H9 (cell line): ENCODE measurements at regions not wholly inside any gene's neighbourhood (a gene's known extent, or its start where the extent isn't known, plus 50 kb on each side); places are given as distances from the start of the nearest gene placed in this dataset.

Experiments used
- DNase-seq: peaks from one replicate; pipeline ENCODE4 v3.0.0-alpha.2; 2017
- H2AFZ ChIP-seq: one replicate; pipeline ENCODE4 v1.6.1; 2013; ENCODE audit warnings: mild to moderate bottlenecking, low read length, control low read depth, moderate library complexity
- H2AK5ac ChIP-seq: 2 replicates; pipeline ENCODE4 v1.6.1; 2013; ENCODE audit warnings: low read length, control low read depth, mixed read lengths; ENCODE audit not compliant: insufficient read length
- H2BK120ac ChIP-seq: one replicate; pipeline ENCODE4 v1.6.1; 2013; ENCODE audit warnings: low read depth, mild to moderate bottlenecking, low read length, control low read depth, inconsistent platforms; ENCODE audit not compliant: poor library complexity, severe bottlenecking
- H2BK12ac ChIP-seq: 2 replicates; pipeline ENCODE4 v1.6.1; 2013; ENCODE audit warnings: low read length, control low read depth, mixed read lengths, low read depth; ENCODE audit not compliant: insufficient read length
- H2BK15ac ChIP-seq: 2 replicates; pipeline ENCODE4 v1.6.1; 2013; ENCODE audit warnings: low read depth, low read length, control low read depth
- H2BK20ac ChIP-seq: one replicate; pipeline ENCODE4 v1.6.1; 2013; ENCODE audit warnings: low read depth, mild to moderate bottlenecking, low read length, control low read depth, inconsistent platforms; ENCODE audit not compliant: poor library complexity, severe bottlenecking
- H2BK5ac ChIP-seq: 2 replicates; pipeline ENCODE4 v1.6.1; 2013; ENCODE audit warnings: low read length, control low read depth, mixed read lengths; ENCODE audit not compliant: insufficient read length
- H3K14ac ChIP-seq: 2 replicates; pipeline ENCODE4 v1.6.1; 2013; ENCODE audit warnings: low read length, control low read depth; ENCODE audit not compliant: insufficient read depth
- H3K18ac ChIP-seq: 2 replicates; pipeline ENCODE4 v1.6.1; 2013; ENCODE audit warnings: low read depth, mild to moderate bottlenecking, mixed read lengths, low read length, control low read depth; ENCODE audit not compliant: insufficient read length
- H3K23ac ChIP-seq: 2 replicates; pipeline ENCODE4 v1.6.1; 2013; ENCODE audit warnings: low read length, control low read depth, mixed read lengths, low read depth; ENCODE audit not compliant: insufficient read length
- H3K23me2 ChIP-seq: 2 replicates; pipeline ENCODE4 v1.6.1; 2013; ENCODE audit warnings: low read depth, mild to moderate bottlenecking, mixed read lengths, low read length, control low read depth; ENCODE audit not compliant: insufficient read length, poor library complexity, severe bottlenecking
- H3K27ac ChIP-seq: 2 replicates; pipeline ENCODE4 v1.5.1; 2013; ENCODE audit warnings: low read length, control low read depth, mixed read lengths, low read depth; ENCODE audit not compliant: insufficient read length
- H3K27me3 ChIP-seq: 2 replicates; pipeline ENCODE4 v1.6.1; 2013; ENCODE audit warnings: low read length, control low read depth, inconsistent platforms; ENCODE audit not compliant: insufficient read depth
- H3K4ac ChIP-seq: 2 replicates; pipeline ENCODE4 v1.6.1; 2013; ENCODE audit warnings: low read depth, mild to moderate bottlenecking, control low read depth, inconsistent platforms, low read length, moderate library complexity
- H3K4me1 ChIP-seq: 2 replicates; pipeline ENCODE4 v1.6.1; 2013; ENCODE audit warnings: low read length, control low read depth, inconsistent platforms; ENCODE audit not compliant: insufficient read depth
- H3K4me2 ChIP-seq: 2 replicates; pipeline ENCODE4 v1.6.1; 2013; ENCODE audit warnings: low read length, control low read depth, mixed read lengths; ENCODE audit not compliant: insufficient read length, insufficient read depth
- H3K56ac ChIP-seq: 2 replicates; pipeline ENCODE4 v1.6.1; 2013; ENCODE audit warnings: low read depth, mild to moderate bottlenecking, mixed read lengths, low read length, control low read depth; ENCODE audit not compliant: insufficient read length
- H3K79me1 ChIP-seq: 2 replicates; pipeline ENCODE4 v1.6.1; 2013; ENCODE audit warnings: low read depth, mild to moderate bottlenecking, moderate library complexity, low read length, control low read depth, inconsistent platforms; ENCODE audit not compliant: insufficient read depth, poor library complexity, severe bottlenecking
- H3K79me2 ChIP-seq: 2 replicates; pipeline ENCODE4 v1.6.1; 2013; ENCODE audit warnings: low read length, control low read depth, inconsistent platforms; ENCODE audit not compliant: insufficient read depth
- H3K9ac ChIP-seq: 2 replicates; pipeline ENCODE4 v1.6.1; 2013; ENCODE audit warnings: low read length, control low read depth, mixed read lengths; ENCODE audit not compliant: insufficient read length; ENCODE audit errors: extremely low read depth
- H3K9me3 ChIP-seq: one replicate; pipeline ENCODE4 v1.6.1; 2013; ENCODE audit warnings: low read depth, low read length, inconsistent platforms; ENCODE audit not compliant: control insufficient read depth
- H3T11ph ChIP-seq: one replicate; pipeline ENCODE4 v1.6.1; 2013; ENCODE audit warnings: mild to moderate bottlenecking, low read length, control low read depth, inconsistent platforms
- H4K20me1 ChIP-seq: one replicate; pipeline ENCODE4 v1.6.1; 2013; ENCODE audit not compliant: control insufficient read depth, insufficient read length, insufficient read depth
- H4K5ac ChIP-seq: 2 replicates; pipeline ENCODE4 v1.6.1; 2013; ENCODE audit warnings: low read depth, mild to moderate bottlenecking, mixed read lengths, low read length, control low read depth; ENCODE audit not compliant: insufficient read length
- H4K8ac ChIP-seq: replicated peaks from 2 replicates; pipeline ENCODE4 v1.6.1; 2013; ENCODE audit warnings: low read length, control low read depth, mixed read lengths, low read depth; ENCODE audit not compliant: insufficient read length
- H4K91ac ChIP-seq: 2 replicates; pipeline ENCODE4 v1.6.1; 2013; ENCODE audit warnings: low read depth, mild to moderate bottlenecking, moderate library complexity, mixed read lengths, low read length, control low read depth; ENCODE audit not compliant: insufficient read length
- H3K27ac Mint-ChIP-seq, 3 experiments: 2 replicates in 2 of 3; 3 replicates in 1 of 3; pipeline ENCODE4 v1.8.0; 2020 to 2021; ENCODE audit warnings: mixed read lengths in 3 of 3, mild to moderate bottlenecking in 1 of 3, moderate library complexity in 1 of 3
- H3K27me3 Mint-ChIP-seq: 2 replicates; pipeline ENCODE4 v1.8.0; 2021; ENCODE audit warnings: low read depth, mild to moderate bottlenecking, moderate library complexity, mixed read lengths
- H3K36me3 Mint-ChIP-seq, 3 experiments: 2 replicates in 2 of 3; 3 replicates in 1 of 3; pipeline ENCODE4 v1.8.0; 2020 to 2021; ENCODE audit warnings: low read depth in 3 of 3, mixed read lengths in 3 of 3; ENCODE audit not compliant: insufficient read depth in 1 of 3
- H3K4me1 Mint-ChIP-seq, 2 experiments: 2 replicates each; pipeline ENCODE4 v1.8.0; 2020; ENCODE audit warnings: mixed read lengths in 2 of 2
- H3K4me3 Mint-ChIP-seq, 2 experiments: 2 replicates in 1 of 2; 3 replicates in 1 of 2; pipeline ENCODE4 v1.8.0; 2020 to 2021; ENCODE audit warnings: mild to moderate bottlenecking in 2 of 2, mixed read lengths in 2 of 2, moderate library complexity in 1 of 2
- H3K9me3 Mint-ChIP-seq, 2 experiments: 2 replicates in 1 of 2; 3 replicates in 1 of 2; pipeline ENCODE4 v1.8.0; 2020; ENCODE audit warnings: mild to moderate bottlenecking in 2 of 2, mixed read lengths in 2 of 2, moderate library complexity in 1 of 2
- WGBS: extraction: QIAGEN DNeasy Blood & Tissue Kit; methylation state at CpG from one replicate; pipeline ENCODE4 v1.1.7; 2013; ENCODE audit warnings: missing lambda C conversion rate, low lambda C conversion rate, mixed read lengths; ENCODE audit not compliant: insufficient read length; ENCODE audit errors: extremely low coverage; 5-methylcytosine and 5-hydroxymethylcytosine counted together
- TF ChIP-seq, protein P1 (sequence below): fragments of 200-600 bp; sonication (generic); conservative IDR thresholded peaks from 3 replicates; pipeline ENCODE4 v1.8.0; 2021; ENCODE audit warnings: antibody characterized with exemption, mild to moderate bottlenecking

DNA sequence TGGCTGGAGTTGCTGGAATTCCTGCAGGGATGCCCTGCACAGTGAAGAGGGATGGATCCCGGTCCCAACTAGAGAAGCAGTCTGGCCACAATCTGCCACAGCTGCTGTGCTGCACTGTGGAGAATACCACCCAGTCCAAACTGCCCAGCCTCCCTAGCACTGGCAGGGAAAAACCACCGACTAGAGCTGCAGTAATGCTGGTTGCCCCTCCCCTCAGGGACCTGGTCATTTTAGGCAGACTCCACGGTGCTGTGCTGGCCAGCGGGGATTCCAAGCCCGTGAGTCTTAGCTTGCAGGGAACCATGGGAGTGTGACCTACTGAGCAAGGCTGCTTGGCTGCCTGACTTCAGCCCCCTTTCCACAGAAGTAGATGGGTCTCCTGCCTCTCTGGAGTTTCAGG is 478.0 kb upstream of the ATP11B start:
- Histone ChIP-seq H3K56ac (no peak overlapping the region), H4K5ac (no peak overlapping the region), H3K23ac (no peak overlapping the region), H3K79me2 (no peaks in the 10 kb centered on the region), H2AFZ (no peak overlapping the region), H3K4me2 (no peak overlapping the region), H2BK120ac (no peak overlapping the region), H3K4me1 (no peaks in the 10 kb centered on the region), H3K27me3 (no peaks in the 10 kb centered on the region), H3K4ac (no peak overlapping the region), H2BK12ac (no peak overlapping the region), H4K8ac (no peak overlapping the region), H3K23me2 (no peaks in the 10 kb centered on the region), H2BK5ac (no peak overlapping the region), H2BK20ac (no peak overlapping the region), H2AK5ac (no peak overlapping the region), H3K9me3 (no peaks in the 10 kb centered on the region), H3K27ac (no peak overlapping the region), H4K20me1 (no peaks in the 10 kb centered on the region), H3K18ac (no peak overlapping the region), H2BK15ac (no peak overlapping the region), H3K9ac (no peak overlapping the region), H3K14ac (no peak overlapping the region), H3K79me1 (no peaks in the 10 kb centered on the region), H3T11ph (no peak overlapping the region), H4K91ac (no peak overlapping the region)
- Mint-ChIP-seq H3K9me3 (peaks cover 39 to 42% of the 10 kb centered on the region in 2 experiments), H3K4me1 (peaks cover 4 to 9% of the 10 kb centered on the region in 2 experiments; a peak in 3 of 4 replicates), H3K36me3 (peaks cover 15 to 49% (median 38%) of the 10 kb centered on the region in 3 experiments), H3K4me3 (no peak overlapping the region), H3K27me3 (no peaks in the 10 kb centered on the region; the same call in none of the 2 replicates), H3K27ac (no peak overlapping the region)
- TF ChIP-seq, protein P1, sequence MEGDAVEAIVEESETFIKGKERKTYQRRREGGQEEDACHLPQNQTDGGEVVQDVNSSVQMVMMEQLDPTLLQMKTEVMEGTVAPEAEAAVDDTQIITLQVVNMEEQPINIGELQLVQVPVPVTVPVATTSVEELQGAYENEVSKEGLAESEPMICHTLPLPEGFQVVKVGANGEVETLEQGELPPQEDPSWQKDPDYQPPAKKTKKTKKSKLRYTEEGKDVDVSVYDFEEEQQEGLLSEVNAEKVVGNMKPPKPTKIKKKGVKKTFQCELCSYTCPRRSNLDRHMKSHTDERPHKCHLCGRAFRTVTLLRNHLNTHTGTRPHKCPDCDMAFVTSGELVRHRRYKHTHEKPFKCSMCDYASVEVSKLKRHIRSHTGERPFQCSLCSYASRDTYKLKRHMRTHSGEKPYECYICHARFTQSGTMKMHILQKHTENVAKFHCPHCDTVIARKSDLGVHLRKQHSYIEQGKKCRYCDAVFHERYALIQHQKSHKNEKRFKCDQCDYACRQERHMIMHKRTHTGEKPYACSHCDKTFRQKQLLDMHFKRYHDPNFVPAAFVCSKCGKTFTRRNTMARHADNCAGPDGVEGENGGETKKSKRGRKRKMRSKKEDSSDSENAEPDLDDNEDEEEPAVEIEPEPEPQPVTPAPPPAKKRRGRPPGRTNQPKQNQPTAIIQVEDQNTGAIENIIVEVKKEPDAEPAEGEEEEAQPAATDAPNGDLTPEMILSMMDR: no peak
- no peak for DNase-seq
- no CpG with 5 or more reads among the region's 5 CpGs for whole genome bisulfite sequencing
